ENCODE measurements at regions not wholly inside any gene's neighbourhood (a gene's known extent, or its start where the extent isn't known, plus 50 kb on each side); places are given as distances from the start of the nearest gene placed in this dataset.

DNA sequence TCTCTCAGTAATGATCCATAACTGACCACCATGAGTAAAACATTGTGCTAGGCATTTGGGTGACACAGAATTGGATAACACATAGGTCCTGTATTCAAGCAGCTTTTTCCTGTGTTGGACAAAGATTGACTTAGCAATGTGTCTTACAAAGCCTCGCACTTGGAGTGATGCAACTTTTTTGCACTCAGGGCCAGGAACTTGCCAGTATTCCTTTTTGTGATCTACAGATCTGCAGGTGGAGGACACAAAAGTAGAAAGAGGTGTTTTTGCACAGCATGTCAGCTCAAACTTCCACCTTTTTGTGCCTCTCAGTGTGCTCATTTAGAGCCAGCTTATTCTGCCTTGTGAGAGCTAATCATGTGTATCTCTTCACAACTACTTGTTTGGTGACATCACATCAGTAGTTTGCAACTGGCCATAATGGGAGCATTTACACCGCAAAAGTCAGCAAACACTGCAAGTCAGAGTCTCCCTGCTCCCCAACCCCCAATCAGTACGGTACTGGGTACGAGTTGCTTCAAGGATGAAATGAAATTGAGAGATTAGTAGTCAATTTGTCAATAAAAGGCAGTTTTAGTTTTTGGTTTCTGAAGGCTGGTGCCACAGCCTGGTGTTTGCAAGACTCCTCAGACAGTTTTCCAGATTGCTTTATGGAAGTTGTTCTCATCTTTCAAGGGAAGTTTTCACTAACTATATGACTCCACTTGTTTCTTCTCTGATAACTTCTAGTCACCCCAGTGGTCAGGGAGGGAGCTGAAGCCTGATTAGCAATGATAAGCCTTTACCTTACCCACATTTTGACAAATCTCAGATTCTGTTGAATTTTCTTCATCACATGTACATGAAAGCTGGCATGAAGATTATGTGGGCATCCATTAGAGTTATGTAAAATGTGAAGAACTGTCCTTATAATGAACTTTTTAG is 149.1 kb downstream of the PDCD6IP start:
- Histone ChIP-seq H3K9me2 (replicated peaks; ENCODE audit: insufficient read depth, low read length) (no peaks in the 10 kb centered on the region), H3F3A (ENCODE audit: insufficient read depth) (no peaks in the 10 kb centered on the region), H3K9ac (ENCODE audit: low read length) (no peak overlapping the region), H3K79me2 (ENCODE audit: insufficient read depth, low read length) (no peaks in the 10 kb centered on the region), H3K4me2 (ENCODE audit: low read depth, low read length, poor library complexity, severe bottlenecking) (no peak overlapping the region), H2AFZ (ENCODE audit: low read depth, low read length, severe bottlenecking) (no peak overlapping the region), H3K27me3 (ENCODE audit: low read length) (no peaks in the 10 kb centered on the region), H3K9me3 (ENCODE audit: insufficient read depth, low read length) (no peaks in the 10 kb centered on the region), H3K4me3 (ENCODE audit: insufficient read depth, low read length, poor library complexity, severe bottlenecking) (no peak overlapping the region), H3K36me3 (ENCODE audit: low read length) (no peaks in the 10 kb centered on the region), H3K27ac (ENCODE audit: low read depth, low read length) (no peak overlapping the region), H4K20me1 (ENCODE audit: low read depth, low read length) (no peaks in the 10 kb centered on the region)
- TF ChIP-seq, protein P1, sequence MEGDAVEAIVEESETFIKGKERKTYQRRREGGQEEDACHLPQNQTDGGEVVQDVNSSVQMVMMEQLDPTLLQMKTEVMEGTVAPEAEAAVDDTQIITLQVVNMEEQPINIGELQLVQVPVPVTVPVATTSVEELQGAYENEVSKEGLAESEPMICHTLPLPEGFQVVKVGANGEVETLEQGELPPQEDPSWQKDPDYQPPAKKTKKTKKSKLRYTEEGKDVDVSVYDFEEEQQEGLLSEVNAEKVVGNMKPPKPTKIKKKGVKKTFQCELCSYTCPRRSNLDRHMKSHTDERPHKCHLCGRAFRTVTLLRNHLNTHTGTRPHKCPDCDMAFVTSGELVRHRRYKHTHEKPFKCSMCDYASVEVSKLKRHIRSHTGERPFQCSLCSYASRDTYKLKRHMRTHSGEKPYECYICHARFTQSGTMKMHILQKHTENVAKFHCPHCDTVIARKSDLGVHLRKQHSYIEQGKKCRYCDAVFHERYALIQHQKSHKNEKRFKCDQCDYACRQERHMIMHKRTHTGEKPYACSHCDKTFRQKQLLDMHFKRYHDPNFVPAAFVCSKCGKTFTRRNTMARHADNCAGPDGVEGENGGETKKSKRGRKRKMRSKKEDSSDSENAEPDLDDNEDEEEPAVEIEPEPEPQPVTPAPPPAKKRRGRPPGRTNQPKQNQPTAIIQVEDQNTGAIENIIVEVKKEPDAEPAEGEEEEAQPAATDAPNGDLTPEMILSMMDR (IDR thresholded peaks at IDR 0.05; ENCODE audit: insufficient read depth, low read length, poor library complexity, severe bottlenecking), result no peak
- TF ChIP-seq EZH2phosphoT487 (conservative IDR thresholded peaks at IDR 0.05; ENCODE audit: low read length), result no peak

DNA sequence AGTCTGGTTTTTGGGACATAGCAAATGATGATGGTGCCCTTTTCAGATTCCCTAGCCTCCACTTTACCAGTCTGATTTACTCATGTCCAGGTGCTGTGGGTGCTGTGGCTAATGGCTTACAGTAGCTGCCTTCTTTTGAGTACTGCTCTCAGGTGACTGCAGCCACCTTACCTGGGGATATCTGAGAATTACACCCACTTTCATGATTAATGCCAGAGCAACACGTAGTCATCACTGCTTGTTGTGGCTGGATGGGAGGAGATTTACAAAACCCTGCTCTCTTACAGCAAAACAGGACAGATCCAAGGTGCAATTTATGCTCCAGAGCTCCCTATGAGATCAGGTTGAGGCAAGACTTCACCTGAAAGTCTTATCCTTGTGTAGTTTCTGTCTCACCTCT is 150.6 kb downstream of the PDCD6IP start:
- Histone ChIP-seq H3K27ac (ENCODE audit: low read depth, low read length) (no peak overlapping the region), H2AFZ (ENCODE audit: low read depth, low read length, severe bottlenecking) (no peak overlapping the region), H3K9me3 (ENCODE audit: insufficient read depth, low read length) (no peaks in the 10 kb centered on the region), H3K4me3 (ENCODE audit: insufficient read depth, low read length, poor library complexity, severe bottlenecking) (no peak overlapping the region), H3K27me3 (ENCODE audit: low read length) (no peaks in the 10 kb centered on the region), H3K36me3 (ENCODE audit: low read length) (no peaks in the 10 kb centered on the region), H3K9me2 (replicated peaks; ENCODE audit: insufficient read depth, low read length) (no peaks in the 10 kb centered on the region), H3K79me2 (ENCODE audit: insufficient read depth, low read length) (no peaks in the 10 kb centered on the region), H3K4me2 (ENCODE audit: low read depth, low read length, poor library complexity, severe bottlenecking) (no peak overlapping the region), H4K20me1 (ENCODE audit: low read depth, low read length) (no peaks in the 10 kb centered on the region), H3K9ac (ENCODE audit: low read length) (no peak overlapping the region), H3F3A (ENCODE audit: insufficient read depth) (no peaks in the 10 kb centered on the region)
- TF ChIP-seq, protein P1 (IDR thresholded peaks at IDR 0.05; ENCODE audit: insufficient read depth, low read length, poor library complexity, severe bottlenecking), result no peak

DNA sequence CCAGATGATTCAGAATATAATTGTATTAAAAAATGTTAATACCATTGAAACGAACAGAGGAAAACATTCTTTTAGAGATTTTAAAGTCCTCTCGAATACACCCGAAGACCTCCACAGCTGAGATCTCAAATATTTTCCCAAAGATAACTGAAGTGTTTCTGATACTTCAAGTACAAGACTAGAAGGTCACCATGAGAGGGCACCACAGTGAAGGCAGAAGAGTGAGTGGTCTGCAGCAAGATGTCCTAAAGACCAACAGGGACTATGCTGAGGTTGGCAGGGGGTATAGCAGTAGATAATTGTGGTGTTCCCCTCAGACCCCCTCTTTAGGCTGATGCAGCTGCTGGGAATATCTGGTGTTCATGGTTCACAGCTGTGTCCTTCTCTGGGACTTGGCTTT is 156.5 kb downstream of the PDCD6IP start:
- no peak overlapping the region for H2AFZ ChIP-seq (ENCODE audit: low read depth, low read length, severe bottlenecking)
- H3K9ac ChIP-seq (ENCODE audit: low read length), result no peak overlapping the region

More for the DNA sequence above, 156.5 kb downstream of the PDCD6IP start:
- H3K36me3 ChIP-seq (ENCODE audit: low read length), result no peaks in the 10 kb centered on the region
- H3K9me2 ChIP-seq (replicated peaks; ENCODE audit: insufficient read depth, low read length), result no peaks in the 10 kb centered on the region
- H3F3A ChIP-seq (ENCODE audit: insufficient read depth), result no peaks in the 10 kb centered on the region
- no peaks in the 10 kb centered on the region for H3K27me3 ChIP-seq (ENCODE audit: low read length)
- no peaks in the 10 kb centered on the region for H4K20me1 ChIP-seq (ENCODE audit: low read depth, low read length)
- no peak overlapping the region for H3K4me3 ChIP-seq (ENCODE audit: insufficient read depth, low read length, poor library complexity, severe bottlenecking)
- no peaks in the 10 kb centered on the region for H3K79me2 ChIP-seq (ENCODE audit: insufficient read depth, low read length)
- H3K27ac ChIP-seq (ENCODE audit: low read depth, low read length), result no peak overlapping the region
- TF ChIP-seq EZH2phosphoT487 (conservative IDR thresholded peaks at IDR 0.05; ENCODE audit: low read length), result no peak
- TF ChIP-seq, protein P1 (IDR thresholded peaks at IDR 0.05; ENCODE audit: insufficient read depth, low read length, poor library complexity, severe bottlenecking), result no peak
- no peak overlapping the region for H3K4me2 ChIP-seq (ENCODE audit: low read depth, low read length, poor library complexity, severe bottlenecking)
- H3K9me3 ChIP-seq (ENCODE audit: insufficient read depth, low read length), result no peaks in the 10 kb centered on the region
